K562 (cell line): ENCODE measurements at regions not wholly inside any gene's neighbourhood (a gene's known extent, or its start where the extent isn't known, plus 50 kb on each side); places are given as distances from the start of the nearest gene placed in this dataset.

ENCODE experiments used
- ATAC-seq: fragments of 200-7000 bp; cut with Tn5 transposase; 3 replicates; pipeline ENCODE4 v1.9.1; 2020; ENCODE audit warnings: moderate library complexity
- BruUV-seq: library from RNA; stranded (reverse); fragments of 400-500 nt; replicated peaks from 2 replicates; lab custom pipeline; 2021; lab: Mats Ljungman, UMichigan
- CTCF ChIA-PET: fragments of 300-600 bp; formaldehyde crosslinking; extraction: SDS; loops from one replicate; lab custom pipeline; 2021; ENCODE audit warnings: low intra/inter-chr PET ratio; lab: Yijun Ruan, JAX
- POLR2A ChIA-PET: fragments of 300-600, 350-650 bp; sonication (Branson Sonifier 250); formaldehyde crosslinking; extraction: SDS; loops from one replicate; lab custom pipeline; 2021; ENCODE audit warnings: antibody characterized with exemption, inconsistent platforms; lab: Yijun Ruan, JAX
- DNase-seq, 4 experiments: peaks; one replicate each; pipeline versions ENCODE4 v3.0.0 to v3.0.0-alpha.2; 2011 to 2018; ENCODE audit warnings: low spot score in 3 of 4, mixed read lengths in 3 of 4; ENCODE audit errors: extremely low read depth in 1 of 4
- FAIRE-seq: peaks from 2 replicates; lab custom pipeline; 2011; peaks lifted over from hg19 to GRCh38; lab: Jason Lieb, UNC
- H2AFZ ChIP-seq: 2 replicates; pipeline ENCODE4 v1.6.0; 2011; ENCODE audit warnings: low read depth, low read length, control low read depth, inconsistent platforms
- H3K27ac ChIP-seq: fragments of 200-600 bp; 3 replicates; pipeline ENCODE4 v1.8.0; 2011; ENCODE audit warnings: low read depth, mild to moderate bottlenecking, control low read depth, inconsistent platforms, low read length, moderate library complexity, mixed read lengths; ENCODE audit errors: extremely low read depth
- H3K27me3 ChIP-seq, 2 experiments: fragments of 300-600 bp in 1 of 2; 2 replicates in 1 of 2; 3 replicates in 1 of 2; pipeline versions ENCODE4 v1.6.0 to v1.8.0; 2011; ENCODE audit warnings: inconsistent platforms in 2 of 2, low read length in 2 of 2, mild to moderate bottlenecking in 1 of 2, mixed read lengths in 1 of 2, moderate library complexity in 1 of 2; ENCODE audit not compliant: control insufficient read depth in 2 of 2, insufficient read depth in 2 of 2
- H3K36me3 ChIP-seq: fragments of 300-600 bp; 3 replicates; pipeline ENCODE4 v1.8.0; 2011; ENCODE audit warnings: mild to moderate bottlenecking, low read length, inconsistent platforms; ENCODE audit not compliant: control insufficient read depth, insufficient read depth
- H3K4me1 ChIP-seq, 2 experiments: fragments of 200-600 bp in 1 of 2; replicated peaks in 1 of 2; 2 replicates in 1 of 2; 3 replicates in 1 of 2; pipeline versions ENCODE4 v1.5.1 to v1.8.0; 2011; ENCODE audit warnings: inconsistent platforms in 2 of 2, low read length in 2 of 2, mild to moderate bottlenecking in 1 of 2, mixed read lengths in 1 of 2, moderate library complexity in 1 of 2; ENCODE audit not compliant: control insufficient read depth in 2 of 2, insufficient read depth in 2 of 2
- H3K4me2 ChIP-seq: 2 replicates; pipeline ENCODE4 v1.6.1; 2011; ENCODE audit warnings: low read length, control low read depth, inconsistent platforms, mixed read lengths; ENCODE audit not compliant: insufficient read depth
- H3K4me3 ChIP-seq: fragments of 200-600 bp; sonication (generic), shearing (Covaris generic); 2 replicates; pipeline ENCODE4 v1.5.1; 2016; ENCODE audit warnings: control low read depth, inconsistent platforms
- H3K79me2 ChIP-seq: fragments of 200-600 bp; 3 replicates; pipeline ENCODE4 v1.8.0; 2011; ENCODE audit warnings: low read length, inconsistent platforms; ENCODE audit not compliant: control insufficient read depth, insufficient read depth
- H3K9ac ChIP-seq, 2 experiments: 2 replicates each; pipeline versions ENCODE4 v1.6.0 to v1.6.1; 2011; ENCODE audit warnings: low read depth in 2 of 2, low read length in 2 of 2, control low read depth in 1 of 2, inconsistent platforms in 1 of 2, mild to moderate bottlenecking in 1 of 2, mixed read lengths in 1 of 2; ENCODE audit not compliant: insufficient read depth in 1 of 2
- H3K9me1 ChIP-seq: one replicate; pipeline ENCODE4 v1.6.0; 2011; ENCODE audit warnings: inconsistent platforms, mild to moderate bottlenecking, low read length, moderate library complexity; ENCODE audit not compliant: control insufficient read depth, insufficient read depth
- H3K9me3 ChIP-seq: replicated peaks from 2 replicates; pipeline ENCODE4 v1.5.1; 2011; ENCODE audit warnings: low read depth, low read length, inconsistent platforms; ENCODE audit not compliant: control insufficient read depth, insufficient read depth
- H4K20me1 ChIP-seq: replicated peaks from 2 replicates; pipeline ENCODE4 v1.6.1; 2011; ENCODE audit warnings: low read length, inconsistent platforms, mixed read lengths; ENCODE audit not compliant: control insufficient read depth, insufficient read depth
- BRF1 ChIP-seq: IDR thresholded peaks from 3 replicates; pipeline ENCODE4 v1.6.1; 2011; ENCODE audit warnings: borderline replicate concordance, mild to moderate bottlenecking; ENCODE audit not compliant: insufficient read length; ENCODE audit errors: extremely low read depth
- CXXC5 ChIP-seq: fragments of 250-450 bp; sonication (Bioruptor Pico); IDR thresholded peaks from 2 replicates; pipeline ENCODE4 v1.8.0; 2022; ENCODE audit warnings: inconsistent platforms, mild to moderate bottlenecking, moderate library complexity
- PML ChIP-seq: IDR thresholded peaks from 2 replicates; pipeline ENCODE4 v1.6.1; 2012; ENCODE audit warnings: low read length, inconsistent platforms
- ZBTB8A ChIP-seq: fragments of 450-650 bp; IDR thresholded peaks from 2 replicates; pipeline ENCODE4 v1.6.1; 2018; ENCODE audit warnings: mild to moderate bottlenecking, moderate library complexity; ENCODE audit not compliant: partially characterized antibody
- ZFX ChIP-seq: sonication (generic); formaldehyde crosslinking; IDR thresholded peaks from 2 replicates; pipeline ENCODE4 v1.8.0; 2022; ENCODE audit warnings: mild to moderate bottlenecking, missing genetic modification reagents, moderate library complexity
- ZNF146 ChIP-seq: IDR thresholded peaks from one replicate; pipeline ENCODE4 v1.6.1; 2018; ENCODE audit warnings: missing compliant biosample characterization; ENCODE audit not compliant: unreplicated experiment
- ZNF408 ChIP-seq: fragments of 250-450 bp; sonication (Bioruptor Pico); IDR thresholded peaks from 2 replicates; pipeline ENCODE4 v1.4.0; 2020; ENCODE audit warnings: low read depth, mild to moderate bottlenecking, moderate library complexity
- ZNF778 ChIP-seq: fragments of 450-650 bp; formaldehyde crosslinking; IDR thresholded peaks from 2 replicates; pipeline ENCODE4 v1.4.0; 2020; ENCODE audit warnings: mild to moderate bottlenecking, moderate library complexity
- WGBS: fragments of 100-300 bp; shearing (Covaris generic); methylation state at CpG from one replicate; pipeline ENCODE4 v1.1.6; 2016; ENCODE audit warnings: low coverage, mixed read lengths; ENCODE audit not compliant: insufficient coverage; ENCODE audit errors: missing lambda C conversion rate; 5-methylcytosine and 5-hydroxymethylcytosine counted together
- in situ Hi-C: fragments of 300-500 bp; cut with MboI; formaldehyde crosslinking; loops from 4 replicates; pipeline ENCODE4 v1.15.0; 2018; ENCODE audit warnings: inconsistent platforms, mixed read lengths
- intact Hi-C: fragments of 100-400 bp; cut with micrococcal nuclease; formaldehyde crosslinking; loops from 2 replicates; pipeline ENCODE4 v1.14.2; 2022
- TF ChIP-seq, protein P1 (sequence below): fragments of 250-450 bp; sonication (Bioruptor Pico); IDR thresholded peaks from 2 replicates; pipeline ENCODE4 v1.8.0; 2021; ENCODE audit warnings: mild to moderate bottlenecking, moderate library complexity
- TF ChIP-seq, protein P2 (sequence below): sonication (generic); formaldehyde crosslinking; IDR thresholded peaks from 2 replicates; pipeline ENCODE4 v1.8.1; 2023; ENCODE audit warnings: mild to moderate bottlenecking, missing genetic modification reagents

DNA sequence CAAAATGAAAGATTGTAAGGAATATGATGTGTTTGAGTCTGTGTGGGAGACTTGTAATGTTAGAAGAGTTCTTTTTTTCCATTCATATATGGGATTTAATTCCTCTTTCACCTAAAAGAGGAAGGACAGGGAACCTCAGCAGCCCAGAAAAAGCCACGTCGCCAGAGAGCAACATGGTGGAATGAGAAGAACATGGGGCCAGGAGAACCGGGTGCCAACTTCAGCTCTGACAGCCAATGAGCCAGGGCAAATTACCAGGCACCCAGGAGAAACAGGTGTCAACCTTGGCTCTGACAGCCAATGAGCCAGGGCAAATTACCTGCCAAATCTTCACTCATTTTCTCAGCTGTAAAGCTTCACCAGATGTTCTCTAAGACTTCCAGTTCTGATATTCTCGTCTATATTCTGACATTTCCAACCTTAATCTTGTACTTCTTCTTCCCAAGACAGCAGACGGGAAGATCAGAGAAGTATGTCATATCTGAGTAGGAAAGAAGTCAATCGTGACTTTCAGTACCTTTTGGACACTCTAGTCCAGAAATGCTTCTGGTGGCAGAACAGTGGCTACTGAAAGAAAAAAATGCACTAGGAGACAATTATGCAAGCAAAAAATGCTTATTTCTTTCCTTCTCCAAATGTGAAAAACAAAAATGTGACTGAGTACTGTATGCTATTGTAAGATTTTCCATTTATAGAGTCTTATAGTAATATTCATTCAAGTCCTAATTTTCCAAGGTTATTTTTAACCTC, 79.2 kb upstream of the COL5A2 start:
- FAIRE-seq (no peak), DNase-seq (no peak), ATAC-seq (no peak)
- Histone ChIP-seq H3K4me2 (no peak overlapping the region), H3K4me3 (no peak overlapping the region), H3K9me3 (no peaks in the 10 kb centered on the region), H3K4me1 (no peaks in the 10 kb centered on the region), H3K9me1 (no peaks in the 10 kb centered on the region), H3K27ac (no peak overlapping the region), H2AFZ (no peak overlapping the region), H3K9ac (no peak overlapping the region), H3K79me2 (no peaks in the 10 kb centered on the region), H4K20me1 (no peaks in the 10 kb centered on the region), H3K36me3 (no peaks in the 10 kb centered on the region), H3K27me3 (no peaks in the 10 kb centered on the region)
- in situ Hi-C loops (no loop called here), intact Hi-C loops (no loop called here)
- ChIA-PET POLR2A (no interaction called here), CTCF (no interaction called here)
- 0% methylated on average over 6 of the region's 6 CpGs for WGBS
- no TSS peak for BruUV-seq
- TF ChIP-seq PML = no peak
- no peak for TF ChIP-seq CXXC5 (CRISPR knock-in tag)
- no peak for TF ChIP-seq ZBTB8A
- TF ChIP-seq ZNF778 (CRISPR knock-in tag) = no peak

DNA sequence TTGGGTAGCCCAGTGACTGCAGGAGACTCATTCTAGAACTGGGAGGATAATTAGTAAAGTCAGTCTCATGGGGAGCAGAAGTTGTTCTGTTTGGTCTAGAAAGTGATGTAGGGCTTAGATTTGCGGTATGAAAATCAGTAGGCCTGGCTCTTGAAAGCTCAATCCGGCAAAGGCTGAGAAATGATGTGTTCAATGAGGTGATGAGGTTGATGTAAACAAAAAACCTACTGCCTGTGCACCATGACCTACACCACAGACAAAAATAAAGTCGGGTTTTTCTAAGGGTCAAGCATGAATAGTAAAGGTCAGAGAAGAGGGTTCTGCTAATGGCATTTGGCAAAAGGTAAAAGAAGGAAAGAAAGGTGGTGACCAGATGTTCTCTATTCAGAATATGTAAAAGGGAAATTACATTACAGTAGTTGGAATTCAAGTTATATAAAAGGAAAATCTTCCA, 80.8 kb upstream of the COL5A2 start:
- intact Hi-C loops (no loop called here), in situ Hi-C loops (no loop called here)
- Histone ChIP-seq H3K36me3 (no peaks in the 10 kb centered on the region), H3K27me3 (no peaks in the 10 kb centered on the region), H3K79me2 (no peaks in the 10 kb centered on the region), H3K9ac (no peak overlapping the region), H3K9me1 (no peaks in the 10 kb centered on the region), H3K4me1 (no peaks in the 10 kb centered on the region), H3K4me2 (no peak overlapping the region), H3K4me3 (no peak overlapping the region), H3K9me3 (no peaks in the 10 kb centered on the region), H3K27ac (no peak overlapping the region), H2AFZ (no peak overlapping the region), H4K20me1 (no peaks in the 10 kb centered on the region)
- FAIRE-seq = no peak
- ChIA-PET POLR2A (no interaction called here), CTCF (no interaction called here)
- no peak for DNase-seq
- no TSS peak for BruUV-seq
- ATAC-seq = no peak
- 4% methylated on average over 3 of the region's 3 CpGs for WGBS
- TF ChIP-seq, protein P1, sequence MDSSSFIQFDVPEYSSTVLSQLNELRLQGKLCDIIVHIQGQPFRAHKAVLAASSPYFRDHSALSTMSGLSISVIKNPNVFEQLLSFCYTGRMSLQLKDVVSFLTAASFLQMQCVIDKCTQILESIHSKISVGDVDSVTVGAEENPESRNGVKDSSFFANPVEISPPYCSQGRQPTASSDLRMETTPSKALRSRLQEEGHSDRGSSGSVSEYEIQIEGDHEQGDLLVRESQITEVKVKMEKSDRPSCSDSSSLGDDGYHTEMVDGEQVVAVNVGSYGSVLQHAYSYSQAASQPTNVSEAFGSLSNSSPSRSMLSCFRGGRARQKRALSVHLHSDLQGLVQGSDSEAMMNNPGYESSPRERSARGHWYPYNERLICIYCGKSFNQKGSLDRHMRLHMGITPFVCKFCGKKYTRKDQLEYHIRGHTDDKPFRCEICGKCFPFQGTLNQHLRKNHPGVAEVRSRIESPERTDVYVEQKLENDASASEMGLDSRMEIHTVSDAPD (CRISPR knock-in tag) = no peak
- TF ChIP-seq BRF1 = no peak
- no peak for TF ChIP-seq ZNF408 (CRISPR knock-in tag)
- TF ChIP-seq ZNF146 (CRISPR knock-in tag) = no peak
- no peak for TF ChIP-seq ZFX
- TF ChIP-seq, protein P2, sequence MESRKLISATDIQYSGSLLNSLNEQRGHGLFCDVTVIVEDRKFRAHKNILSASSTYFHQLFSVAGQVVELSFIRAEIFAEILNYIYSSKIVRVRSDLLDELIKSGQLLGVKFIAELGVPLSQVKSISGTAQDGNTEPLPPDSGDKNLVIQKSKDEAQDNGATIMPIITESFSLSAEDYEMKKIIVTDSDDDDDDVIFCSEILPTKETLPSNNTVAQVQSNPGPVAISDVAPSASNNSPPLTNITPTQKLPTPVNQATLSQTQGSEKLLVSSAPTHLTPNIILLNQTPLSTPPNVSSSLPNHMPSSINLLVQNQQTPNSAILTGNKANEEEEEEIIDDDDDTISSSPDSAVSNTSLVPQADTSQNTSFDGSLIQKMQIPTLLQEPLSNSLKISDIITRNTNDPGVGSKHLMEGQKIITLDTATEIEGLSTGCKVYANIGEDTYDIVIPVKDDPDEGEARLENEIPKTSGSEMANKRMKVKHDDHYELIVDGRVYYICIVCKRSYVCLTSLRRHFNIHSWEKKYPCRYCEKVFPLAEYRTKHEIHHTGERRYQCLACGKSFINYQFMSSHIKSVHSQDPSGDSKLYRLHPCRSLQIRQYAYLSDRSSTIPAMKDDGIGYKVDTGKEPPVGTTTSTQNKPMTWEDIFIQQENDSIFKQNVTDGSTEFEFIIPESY (CRISPR knock-in tag) = no peak
